ENCODE measurements at regions not wholly inside any gene's neighbourhood (a gene's known extent, or its start where the extent isn't known, plus 50 kb on each side); places are given as distances from the start of the nearest gene placed in this dataset.

DNA sequence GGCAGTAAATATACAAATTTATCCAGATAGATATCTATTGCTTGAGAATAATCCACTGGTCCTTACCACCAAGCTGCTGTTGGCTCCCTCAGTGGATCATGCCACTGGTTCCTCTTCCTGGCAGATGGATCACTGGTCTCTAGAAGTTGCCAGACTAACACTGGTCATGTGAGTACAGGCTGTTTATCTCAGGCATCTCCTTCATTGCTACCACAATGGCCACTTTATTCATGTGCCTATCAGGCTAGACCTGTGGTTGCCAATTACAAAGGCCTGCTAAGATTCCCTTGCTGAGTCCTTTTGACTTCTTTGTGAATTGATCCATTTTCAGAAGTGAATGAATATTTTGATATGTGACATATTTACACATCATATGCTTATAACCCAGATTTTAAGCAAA, 1659.5 kb upstream of the PCDH20 start:
- TF ChIP-seq CTCF (IDR thresholded peaks at IDR 0.05; ENCODE audit: insufficient read depth, low read depth, low read length): no peak
- TF ChIP-seq EZH2 (IDR thresholded peaks at IDR 0.05; ENCODE audit: insufficient read depth, low read length): no peak

Measured in astrocyte (in vitro differentiated cells and primary cell).